ENCODE measurements at regions not wholly inside any gene's neighbourhood (a gene's known extent, or its start where the extent isn't known, plus 50 kb on each side); places are given as distances from the start of the nearest gene placed in this dataset.

- peak; percentile 32; the same call in 1 of the 2 replicates for TF ChIP-seq ZNF843 (tag by site-specific recombination; IDR thresholded peaks at IDR 0.05)
- TF ChIP-seq ZNF449 (tag by site-specific recombination; IDR thresholded peaks at IDR 0.05), result no peak
- no peak for TF ChIP-seq KLF1 (tag by site-specific recombination; IDR thresholded peaks at IDR 0.05)
- no peak for TF ChIP-seq ZNF501 (tag by site-specific recombination; IDR thresholded peaks at IDR 0.05)
- no peak for TF ChIP-seq ZSCAN16 (tag by site-specific recombination; IDR thresholded peaks at IDR 0.05)
- TF ChIP-seq ZNF529 (tag by site-specific recombination; IDR thresholded peaks at IDR 0.05; ENCODE audit: insufficient replicate concordance), result no peak
- no peak for TF ChIP-seq KLF8 (tag by site-specific recombination; IDR thresholded peaks at IDR 0.05)
- no peak for TF ChIP-seq ZNF548 (tag by site-specific recombination; IDR thresholded peaks at IDR 0.05)
These were observed 146.3 kb downstream of the TDRD15 start (continued) for GRCh38 chr2:21270083-21270491.

GRCh38 chr2:21270708-21271122, 146.9 kb downstream of the TDRD15 start:
- TF ChIP-seq ZFP3 (tag by site-specific recombination; IDR thresholded peaks at IDR 0.05; ENCODE audit: low read depth) (no peak), ZNF324 (tag by site-specific recombination; IDR thresholded peaks at IDR 0.05) (no peak), ZNF521 (tag by site-specific recombination; IDR thresholded peaks at IDR 0.05) (no peak), GLIS1 (tag by site-specific recombination; IDR thresholded peaks at IDR 0.05) (peak; percentile 48), ZNF10 (tag by site-specific recombination; IDR thresholded peaks at IDR 0.05) (peak; percentile 58)
- Histone ChIP-seq H3K4me3 (ENCODE audit: low read depth, low read length) (no peak overlapping the region), H3K4me1 (ENCODE audit: control insufficient read depth, insufficient read depth, low read length) (peaks cover 3% of the 10 kb centered on the region; the same call in 1 of the 2 replicates), H3K36me3 (ENCODE audit: control insufficient read depth in 2 of 2, insufficient read depth in 1 of 2, low read length in 2 of 2) (no peaks in the 10 kb centered on the region), H3K27ac (ENCODE audit: extremely low read depth, low read depth, low read length) (no peak overlapping the region), H3K9me3 (ENCODE audit: control insufficient read depth, insufficient read depth, low read depth, low read length) (no peaks in the 10 kb centered on the region)
- CTCF ChIA-PET, result interaction anchor here (1.0 kb wide), 1 partner anchor 47 kb away, joined by 3 read pairs; no protein-coding TSS in a partner anchor
- POLR2A ChIA-PET, result no interaction called here

GRCh38 chr2:21276163-21276562, 152.4 kb downstream of the TDRD15 start:
- ChIA-PET CTCF (interaction anchor here (0.6 to 1.3 kb wide), 2 partner anchors 27 to 41 kb away, joined by 3 to 5 read pairs; no protein-coding TSS in a partner anchor), POLR2A (interaction anchor here (1.4 kb wide), 1 partner anchor 13 kb away, joined by 3 read pairs; no protein-coding TSS in a partner anchor)
- TF ChIP-seq ZIC2 (tag by site-specific recombination; IDR thresholded peaks at IDR 0.05) (0 out of 2 replicates have a peak, but pooled peaks have one; percentile 10), SCRT2 (tag by site-specific recombination; IDR thresholded peaks at IDR 0.05) (no peak), HOXD13 (CRISPR knock-in tag; IDR thresholded peaks at IDR 0.05; ENCODE audit: borderline replicate concordance) (no peak)
- Histone ChIP-seq H3K4me1 (ENCODE audit: control insufficient read depth, insufficient read depth, low read length) (no peaks in the 10 kb centered on the region), H3K9me3 (ENCODE audit: control insufficient read depth, insufficient read depth, low read depth, low read length) (no peaks in the 10 kb centered on the region), H3K36me3 (ENCODE audit: control insufficient read depth in 2 of 2, insufficient read depth in 1 of 2, low read length in 2 of 2) (no peaks in the 10 kb centered on the region), H3K27ac (ENCODE audit: extremely low read depth, low read depth, low read length) (no peak overlapping the region), H3K4me3 (ENCODE audit: low read depth, low read length) (no peak overlapping the region)

GRCh38 chr2:21277068-21278056, 153.6 kb downstream of the TDRD15 start:
- Histone ChIP-seq H3K4me3 (ENCODE audit: low read depth, low read length) (no peak overlapping the region), H3K9me3 (ENCODE audit: control insufficient read depth, insufficient read depth, low read depth, low read length) (no peaks in the 10 kb centered on the region), H3K27ac (ENCODE audit: extremely low read depth, low read depth, low read length) (no peak overlapping the region), H3K36me3 (ENCODE audit: control insufficient read depth in 2 of 2, insufficient read depth in 1 of 2, low read length in 2 of 2) (no peaks in the 10 kb centered on the region), H3K4me1 (ENCODE audit: control insufficient read depth, insufficient read depth, low read length) (no peaks in the 10 kb centered on the region)
- ChIA-PET POLR2A (interaction anchor here (1.4 kb wide), 1 partner anchor 12 kb away, joined by 3 read pairs; no protein-coding TSS in a partner anchor), CTCF (no interaction called here)
- TF ChIP-seq KLF10 (tag by site-specific recombination; IDR thresholded peaks at IDR 0.05), result no peak
- TF ChIP-seq ZNF211 (tag by site-specific recombination; IDR thresholded peaks at IDR 0.05; ENCODE audit: low read depth), result no peak
- TF ChIP-seq ZNF23 (tag by site-specific recombination; IDR thresholded peaks at IDR 0.05; ENCODE audit: borderline replicate concordance), result no peak
- TF ChIP-seq ZNF112 (tag by site-specific recombination; IDR thresholded peaks at IDR 0.05), result no peak
- no peak for TF ChIP-seq ZNF561 (tag by site-specific recombination; IDR thresholded peaks at IDR 0.05; ENCODE audit: borderline replicate concordance)
- no peak for TF ChIP-seq PRDM2 (tag by site-specific recombination; IDR thresholded peaks at IDR 0.05; ENCODE audit: borderline replicate concordance)

Measured in HEK293 (cell line).